HL-60 (cell line): ENCODE measurements at regions not wholly inside any gene's neighbourhood (a gene's known extent, or its start where the extent isn't known, plus 50 kb on each side); places are given as distances from the start of the nearest gene placed in this dataset.

Experiments used
- POLR2AphosphoS5 ChIP-seq: IDR thresholded peaks from 2 replicates; pipeline ENCODE4 v1.6.1; 2012; ENCODE audit warnings: low read depth
- TF ChIP-seq, protein P1 (sequence below): IDR thresholded peaks from one replicate; pipeline ENCODE4 v1.5.1; 2011; ENCODE audit warnings: low read length, control low read depth, inconsistent platforms; ENCODE audit not compliant: insufficient read depth
- TF ChIP-seq, protein P2 (sequence below): IDR thresholded peaks from 2 replicates; pipeline ENCODE4 v1.6.1; 2012; ENCODE audit warnings: low read depth; ENCODE audit not compliant: insufficient replicate concordance

DNA sequence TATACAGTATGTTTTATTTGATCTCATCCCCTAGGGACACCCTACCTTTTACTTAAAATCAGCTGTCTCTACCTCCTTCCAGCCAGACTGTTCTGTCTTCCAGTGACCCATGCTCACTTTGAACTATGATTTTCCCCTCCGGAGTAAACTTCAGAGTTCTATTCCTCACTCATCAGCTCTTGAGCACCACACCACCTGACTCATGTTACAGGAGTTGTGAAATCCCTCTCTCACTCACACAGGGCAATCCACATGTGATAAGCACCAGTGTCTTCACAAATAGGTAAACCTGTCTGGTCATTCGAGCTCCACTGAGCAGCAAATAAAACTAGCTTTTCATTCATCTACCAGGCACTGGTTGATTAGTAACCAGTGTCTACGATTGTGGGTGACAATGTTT, 177.3 kb upstream of the BMP4 start:
- TF ChIP-seq, protein P1, sequence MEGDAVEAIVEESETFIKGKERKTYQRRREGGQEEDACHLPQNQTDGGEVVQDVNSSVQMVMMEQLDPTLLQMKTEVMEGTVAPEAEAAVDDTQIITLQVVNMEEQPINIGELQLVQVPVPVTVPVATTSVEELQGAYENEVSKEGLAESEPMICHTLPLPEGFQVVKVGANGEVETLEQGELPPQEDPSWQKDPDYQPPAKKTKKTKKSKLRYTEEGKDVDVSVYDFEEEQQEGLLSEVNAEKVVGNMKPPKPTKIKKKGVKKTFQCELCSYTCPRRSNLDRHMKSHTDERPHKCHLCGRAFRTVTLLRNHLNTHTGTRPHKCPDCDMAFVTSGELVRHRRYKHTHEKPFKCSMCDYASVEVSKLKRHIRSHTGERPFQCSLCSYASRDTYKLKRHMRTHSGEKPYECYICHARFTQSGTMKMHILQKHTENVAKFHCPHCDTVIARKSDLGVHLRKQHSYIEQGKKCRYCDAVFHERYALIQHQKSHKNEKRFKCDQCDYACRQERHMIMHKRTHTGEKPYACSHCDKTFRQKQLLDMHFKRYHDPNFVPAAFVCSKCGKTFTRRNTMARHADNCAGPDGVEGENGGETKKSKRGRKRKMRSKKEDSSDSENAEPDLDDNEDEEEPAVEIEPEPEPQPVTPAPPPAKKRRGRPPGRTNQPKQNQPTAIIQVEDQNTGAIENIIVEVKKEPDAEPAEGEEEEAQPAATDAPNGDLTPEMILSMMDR: no peak
- TF ChIP-seq, protein P2, sequence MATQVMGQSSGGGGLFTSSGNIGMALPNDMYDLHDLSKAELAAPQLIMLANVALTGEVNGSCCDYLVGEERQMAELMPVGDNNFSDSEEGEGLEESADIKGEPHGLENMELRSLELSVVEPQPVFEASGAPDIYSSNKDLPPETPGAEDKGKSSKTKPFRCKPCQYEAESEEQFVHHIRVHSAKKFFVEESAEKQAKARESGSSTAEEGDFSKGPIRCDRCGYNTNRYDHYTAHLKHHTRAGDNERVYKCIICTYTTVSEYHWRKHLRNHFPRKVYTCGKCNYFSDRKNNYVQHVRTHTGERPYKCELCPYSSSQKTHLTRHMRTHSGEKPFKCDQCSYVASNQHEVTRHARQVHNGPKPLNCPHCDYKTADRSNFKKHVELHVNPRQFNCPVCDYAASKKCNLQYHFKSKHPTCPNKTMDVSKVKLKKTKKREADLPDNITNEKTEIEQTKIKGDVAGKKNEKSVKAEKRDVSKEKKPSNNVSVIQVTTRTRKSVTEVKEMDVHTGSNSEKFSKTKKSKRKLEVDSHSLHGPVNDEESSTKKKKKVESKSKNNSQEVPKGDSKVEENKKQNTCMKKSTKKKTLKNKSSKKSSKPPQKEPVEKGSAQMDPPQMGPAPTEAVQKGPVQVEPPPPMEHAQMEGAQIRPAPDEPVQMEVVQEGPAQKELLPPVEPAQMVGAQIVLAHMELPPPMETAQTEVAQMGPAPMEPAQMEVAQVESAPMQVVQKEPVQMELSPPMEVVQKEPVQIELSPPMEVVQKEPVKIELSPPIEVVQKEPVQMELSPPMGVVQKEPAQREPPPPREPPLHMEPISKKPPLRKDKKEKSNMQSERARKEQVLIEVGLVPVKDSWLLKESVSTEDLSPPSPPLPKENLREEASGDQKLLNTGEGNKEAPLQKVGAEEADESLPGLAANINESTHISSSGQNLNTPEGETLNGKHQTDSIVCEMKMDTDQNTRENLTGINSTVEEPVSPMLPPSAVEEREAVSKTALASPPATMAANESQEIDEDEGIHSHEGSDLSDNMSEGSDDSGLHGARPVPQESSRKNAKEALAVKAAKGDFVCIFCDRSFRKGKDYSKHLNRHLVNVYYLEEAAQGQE: no peak
- TF ChIP-seq POLR2AphosphoS5: no peak
